ENCODE measurements at regions not wholly inside any gene's neighbourhood (a gene's known extent, or its start where the extent isn't known, plus 50 kb on each side); places are given as distances from the start of the nearest gene placed in this dataset.

- no peak for DNase-seq (ENCODE audit: low read depth)
Measured at GRCh38 chr2:46813020-46813415, 102.6 kb downstream of the MCFD2 start.
